HG02759 (cell line): ENCODE measurements at regions not wholly inside any gene's neighbourhood (a gene's known extent, or its start where the extent isn't known, plus 50 kb on each side); places are given as distances from the start of the nearest gene placed in this dataset.
"Not testable (repeated sequence)": the region's sequence is repeated elsewhere in the genome, so short reads cannot be mapped to it uniquely, and the experiment has no call there.

Experiments
- ATAC-seq: cut with Tn5 transposase; IDR thresholded peaks from one replicate; pipeline ENCODE4 v1.9.1; 2021; ENCODE audit warnings: mild to moderate bottlenecking, moderate library complexity; ENCODE audit not compliant: unreplicated experiment

- not testable (repeated sequence) for ATAC-seq
Observed at GRCh38 chrX:11022588-11022987, 88.5 kb upstream of the HCCS start.

- no peak for ATAC-seq
Observed at GRCh38 chrX:11039926-11040325, 71.2 kb upstream of the HCCS start.

GRCh38 chrX:11040405-11040804 lies 70.7 kb upstream of the HCCS start:
- ATAC-seq = no peak

- ATAC-seq = no peak
Observed at GRCh38 chrX:11040996-11041395, 70.1 kb upstream of the HCCS start.

- no peak for ATAC-seq
Observed at GRCh38 chrX:11050013-11050412, 61.1 kb upstream of the HCCS start.

GRCh38 chrX:11053351-11053750 lies 57.8 kb upstream of the HCCS start:
- ATAC-seq = no peak

- ATAC-seq = no peak
Observed at GRCh38 chrX:11056322-11057176, 54.6 kb upstream of the HCCS start.

- no peak for ATAC-seq
Observed at GRCh38 chrX:11059933-11060332, 51.2 kb upstream of the HCCS start.
